Activated CD4-positive, CD25-positive, alpha-beta regulatory T cell (primary cell): ENCODE measurements at regions not wholly inside any gene's neighbourhood (a gene's known extent, or its start where the extent isn't known, plus 50 kb on each side); places are given as distances from the start of the nearest gene placed in this dataset.
"Not testable (repeated sequence)": the region's sequence is repeated elsewhere in the genome, so short reads cannot be mapped to it uniquely, and the experiment has no call there.

Experiments used
- DNase-seq, 4 experiments: peaks; one replicate each; lab custom pipeline; 2025; lab: John Stamatoyannopoulos, UW

- DNase-seq: peak in 1 of 4 experiments; percentile 2
Observed at GRCh38 chr16:48054881-48055601, 100.8 kb downstream of the ABCC12 start.

GRCh38 chr16:48053418-48053745 is 102.4 kb downstream of the ABCC12 start:
- DNase-seq: no peak

GRCh38 chr16:48052731-48053417 is 102.9 kb downstream of the ABCC12 start:
- DNase-seq: no peak

- no peak for DNase-seq
Observed at GRCh38 chr16:48050871-48051270, 104.9 kb downstream of the ABCC12 start.

GRCh38 chr16:48049847-48050246 is 105.9 kb downstream of the ABCC12 start:
- no peak for DNase-seq

GRCh38 chr16:48047720-48048119 is 108.1 kb downstream of the ABCC12 start:
- no peak for DNase-seq

- DNase-seq: no peak
Observed at GRCh38 chr16:48047241-48047640, 108.6 kb downstream of the ABCC12 start.

- no peak for DNase-seq
Observed at GRCh38 chr16:48044117-48044516, 111.7 kb downstream of the ABCC12 start.

GRCh38 chr16:48041981-48042421 is 113.8 kb downstream of the ABCC12 start:
- no peak for DNase-seq

- no peak for DNase-seq
Observed at GRCh38 chr16:48035142-48035541, 120.7 kb downstream of the ABCC12 start.

- DNase-seq: no peak
Observed at GRCh38 chr16:48030926-48031325, 124.9 kb downstream of the ABCC12 start.

GRCh38 chr16:48029768-48030167 is 126.0 kb downstream of the ABCC12 start:
- DNase-seq: no peak

- DNase-seq: no peak
Observed at GRCh38 chr16:48025359-48025758, 130.4 kb downstream of the ABCC12 start.

GRCh38 chr16:48024042-48024441 is 131.8 kb downstream of the ABCC12 start:
- DNase-seq: no peak

GRCh38 chr16:48022496-48022895 is 133.3 kb downstream of the ABCC12 start:
- DNase-seq: no peak

- not testable (repeated sequence) for DNase-seq
Observed at GRCh38 chr16:48020617-48021016, 135.2 kb downstream of the ABCC12 start.

GRCh38 chr16:48014349-48015135 is 141.3 kb downstream of the ABCC12 start:
- no peak for DNase-seq

GRCh38 chr16:48013491-48013901 is 142.3 kb downstream of the ABCC12 start:
- DNase-seq: no peak

- DNase-seq: no peak
Observed at GRCh38 chr16:48011878-48012658, 143.7 kb downstream of the ABCC12 start.

GRCh38 chr16:48011466-48011865 is 144.3 kb downstream of the ABCC12 start:
- DNase-seq: no peak

GRCh38 chr16:48008011-48008525 is 147.7 kb downstream of the ABCC12 start:
- no peak for DNase-seq
